ENCODE measurements at regions not wholly inside any gene's neighbourhood (a gene's known extent, or its start where the extent isn't known, plus 50 kb on each side); places are given as distances from the start of the nearest gene placed in this dataset.

GRCh38 chr12:125469683-125470082, 404.4 kb downstream of the AACS start:
- ChIA-PET CTCF (no interaction called here), POLR2A (ENCODE audit: unreplicated experiment) (no interaction called here)
- BruUV-seq (replicated peaks), result no TSS peak
- Histone ChIP-seq H2AFZ (ENCODE audit: low read length) (no peak overlapping the region), H3K4me1 (ENCODE audit: insufficient read depth, low read length) (no peaks in the 10 kb centered on the region), H3K79me2 (ENCODE audit: low read length) (no peaks in the 10 kb centered on the region), H3K27ac (ENCODE audit: low read length) (no peak overlapping the region), H3K9me2 (replicated peaks; ENCODE audit: low read length) (no peaks in the 10 kb centered on the region), H3K9ac (ENCODE audit: low read length) (no peak overlapping the region), H3K9me3 (ENCODE audit: low read length) (no peaks in the 10 kb centered on the region), H3K4me2 (ENCODE audit: low read length) (no peak overlapping the region), H3F3A (ENCODE audit: low read length, unreplicated experiment) (no peaks in the 10 kb centered on the region), H3K27me3 (ENCODE audit: low read length) (peaks cover 19% of the 10 kb centered on the region), H3K4me3 (ENCODE audit: low read length) (no peak overlapping the region), H3K36me3 (ENCODE audit: low read depth, low read length) (no peaks in the 10 kb centered on the region), H4K20me1 (ENCODE audit: low read length) (no peaks in the 10 kb centered on the region)
- ATAC-seq (no peak), DNase-seq (no peak)
- TF ChIP-seq EZH2phosphoT487 (IDR thresholded peaks at IDR 0.05; ENCODE audit: borderline replicate concordance, low read length) (no peak), EZH2 (IDR thresholded peaks at IDR 0.05; ENCODE audit: low read length, unreplicated experiment) (no peak), CTCF (conservative IDR thresholded peaks at IDR 0.05; ENCODE audit: low read depth, low read length) (no peak)
- intact Hi-C loops (cut with micrococcal nuclease), result no loop called here

- DNase-seq, result no peak
- Histone ChIP-seq H3F3A (ENCODE audit: low read length, unreplicated experiment) (no peaks in the 10 kb centered on the region), H3K9ac (ENCODE audit: low read length) (no peak overlapping the region), H3K27ac (ENCODE audit: low read length) (no peak overlapping the region), H3K79me2 (ENCODE audit: low read length) (no peaks in the 10 kb centered on the region), H3K27me3 (ENCODE audit: low read length) (peaks cover 21% of the 10 kb centered on the region), H4K20me1 (ENCODE audit: low read length) (no peaks in the 10 kb centered on the region), H3K36me3 (ENCODE audit: low read depth, low read length) (no peaks in the 10 kb centered on the region), H3K9me3 (ENCODE audit: low read length) (no peaks in the 10 kb centered on the region), H3K4me1 (ENCODE audit: insufficient read depth, low read length) (no peaks in the 10 kb centered on the region), H3K4me2 (ENCODE audit: low read length) (no peak overlapping the region), H3K9me2 (replicated peaks; ENCODE audit: low read length) (no peaks in the 10 kb centered on the region), H3K4me3 (ENCODE audit: low read length) (no peak overlapping the region), H2AFZ (ENCODE audit: low read length) (no peak overlapping the region)
- intact Hi-C loops (cut with micrococcal nuclease), result no loop called here
- TF ChIP-seq EZH2 (IDR thresholded peaks at IDR 0.05; ENCODE audit: low read length, unreplicated experiment) (no peak), CTCF (conservative IDR thresholded peaks at IDR 0.05; ENCODE audit: low read depth, low read length) (no peak), EZH2phosphoT487 (IDR thresholded peaks at IDR 0.05; ENCODE audit: borderline replicate concordance, low read length) (no peak)
- no TSS peak for BruUV-seq (replicated peaks)
- POLR2A ChIA-PET (ENCODE audit: unreplicated experiment), result no interaction called here
- CTCF ChIA-PET, result no interaction called here
- ATAC-seq, result no peak
Observed at GRCh38 chr12:125470838-125471783, 405.9 kb downstream of the AACS start.

DNA sequence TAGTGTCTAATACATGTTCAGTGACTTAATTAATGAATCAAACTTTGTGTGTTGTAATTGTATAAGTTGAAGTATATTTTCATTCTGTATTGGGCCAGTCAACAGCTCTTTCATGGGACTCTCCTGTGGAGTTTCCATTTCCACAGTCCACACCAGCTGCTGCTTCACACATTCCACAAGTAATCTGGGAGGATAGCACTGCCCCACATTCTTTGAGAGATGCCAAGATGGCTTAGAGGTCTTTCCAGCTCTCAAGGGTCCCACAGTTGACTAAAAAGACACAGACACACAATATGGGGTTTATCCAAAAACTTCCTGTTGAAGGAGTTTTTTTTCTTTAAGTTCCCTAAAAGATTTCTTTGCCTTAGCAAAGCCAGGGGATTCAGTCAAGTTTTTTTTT, 408.3 kb downstream of the AACS start:
- intact Hi-C loops (cut with micrococcal nuclease), result no loop called here
- Histone ChIP-seq H3K36me3 (ENCODE audit: low read depth, low read length) (no peaks in the 10 kb centered on the region), H3K9me2 (replicated peaks; ENCODE audit: low read length) (no peaks in the 10 kb centered on the region), H2AFZ (ENCODE audit: low read length) (no peak overlapping the region), H3K9me3 (ENCODE audit: low read length) (no peaks in the 10 kb centered on the region), H3K4me2 (ENCODE audit: low read length) (no peak overlapping the region), H3K79me2 (ENCODE audit: low read length) (no peaks in the 10 kb centered on the region), H3F3A (ENCODE audit: low read length, unreplicated experiment) (no peaks in the 10 kb centered on the region), H3K4me1 (ENCODE audit: insufficient read depth, low read length) (no peaks in the 10 kb centered on the region), H3K27ac (ENCODE audit: low read length) (no peak overlapping the region), H3K4me3 (ENCODE audit: low read length) (no peak overlapping the region), H4K20me1 (ENCODE audit: low read length) (no peaks in the 10 kb centered on the region), H3K9ac (ENCODE audit: low read length) (no peak overlapping the region), H3K27me3 (ENCODE audit: low read length) (peaks cover 29% of the 10 kb centered on the region)
- DNase-seq (no peak), ATAC-seq (no peak)
- no peak for TF ChIP-seq EZH2phosphoT487 (IDR thresholded peaks at IDR 0.05; ENCODE audit: borderline replicate concordance, low read length)
- TF ChIP-seq EZH2 (IDR thresholded peaks at IDR 0.05; ENCODE audit: low read length, unreplicated experiment), result no peak
- no peak for TF ChIP-seq CTCF (conservative IDR thresholded peaks at IDR 0.05; ENCODE audit: low read depth, low read length)
- ChIA-PET POLR2A (ENCODE audit: unreplicated experiment) (no interaction called here), CTCF (no interaction called here)
- no TSS peak for BruUV-seq (replicated peaks)

All from PC-3 (cell line).